Caco-2 (cell line): ENCODE measurements at regions not wholly inside any gene's neighbourhood (a gene's known extent, or its start where the extent isn't known, plus 50 kb on each side); places are given as distances from the start of the nearest gene placed in this dataset.

ENCODE experiments used
- BruUV-seq: library from RNA; stranded (reverse); fragments of 400-500 nt; replicated peaks from 2 replicates; lab custom pipeline; 2021; lab: Mats Ljungman, UMichigan
- CTCF ChIA-PET: fragments of 300-600 bp; sonication (Branson Sonifier 250); formaldehyde crosslinking; loops from one replicate; lab custom pipeline; 2022; ENCODE audit warnings: antibody characterized with exemption; lab: Charles Lee
- POLR2A ChIA-PET: fragments of 300-600 bp; sonication (Branson Sonifier 250); formaldehyde crosslinking; loops from one replicate; lab custom pipeline; 2022; ENCODE audit warnings: antibody characterized with exemption; lab: Charles Lee
- DNase-seq, 2 experiments: peaks; one replicate each; pipeline versions ENCODE4 v3.0.0 to v3.0.0-alpha.2; 2020 to 2022
- H3K27me3 ChIP-seq: replicated peaks from 2 replicates; pipeline ENCODE4 v1.6.0; 2011; ENCODE audit warnings: low read length; ENCODE audit not compliant: control insufficient read depth, insufficient read depth
- H3K36me3 ChIP-seq: 2 replicates; pipeline ENCODE4 v1.5.1; 2011; ENCODE audit warnings: low read length; ENCODE audit not compliant: control insufficient read depth, insufficient read depth
- H3K4me1 ChIP-seq: fragments of 250-450 bp; sonication (Bioruptor Pico); 2 replicates; pipeline ENCODE4 v1.5.1; 2020; ENCODE audit warnings: mild to moderate bottlenecking
- H3K4me3 ChIP-seq: 2 replicates; pipeline ENCODE4 v1.5.1; 2011; ENCODE audit warnings: low read depth, mild to moderate bottlenecking, control low read depth, low read length
- H3K9me3 ChIP-seq: fragments of 250-450 bp; sonication (Bioruptor Pico); 2 replicates; pipeline ENCODE4 v1.5.1; 2020; ENCODE audit warnings: mild to moderate bottlenecking, moderate library complexity
- H3K27ac Mint-ChIP-seq: one replicate; pipeline ENCODE4 v1.8.0; 2022; ENCODE audit warnings: mixed read lengths; ENCODE audit not compliant: unreplicated experiment
- H3K27me3 Mint-ChIP-seq: one replicate; pipeline ENCODE4 v1.8.0; 2022; ENCODE audit warnings: mixed read lengths; ENCODE audit not compliant: insufficient read depth, unreplicated experiment
- H3K36me3 Mint-ChIP-seq: one replicate; pipeline ENCODE4 v1.8.0; 2022; ENCODE audit warnings: mild to moderate bottlenecking, mixed read lengths; ENCODE audit not compliant: insufficient read depth, unreplicated experiment
- H3K4me1 Mint-ChIP-seq: one replicate; pipeline ENCODE4 v1.8.0; 2022; ENCODE audit warnings: low read depth, mixed read lengths; ENCODE audit not compliant: unreplicated experiment
- H3K4me3 Mint-ChIP-seq: one replicate; pipeline ENCODE4 v1.8.0; 2022; ENCODE audit warnings: mild to moderate bottlenecking, moderate library complexity, mixed read lengths; ENCODE audit not compliant: unreplicated experiment
- H3K9me3 Mint-ChIP-seq: one replicate; pipeline ENCODE4 v1.8.0; 2022; ENCODE audit warnings: mixed read lengths; ENCODE audit not compliant: unreplicated experiment
- intact Hi-C: fragments of 100-400 bp; cut with micrococcal nuclease; formaldehyde crosslinking; loops from one replicate; pipeline ENCODE4 v1.10.0; 2022; ENCODE audit not compliant: unreplicated experiment
- TF ChIP-seq, protein P1 (sequence below), 2 experiments: fragments of 200-600 bp in 1 of 2; IDR thresholded peaks; 1 replicate in 1 of 2; 2 replicates in 1 of 2; pipeline versions ENCODE4 v1.5.1 to v1.8.0; 2011 to 2022; ENCODE audit warnings: antibody characterized with exemption in 1 of 2, control low read depth in 1 of 2, inconsistent platforms in 1 of 2, low read depth in 1 of 2, low read length in 1 of 2, mild to moderate bottlenecking in 1 of 2, moderate library complexity in 1 of 2; ENCODE audit not compliant: insufficient read depth in 1 of 2, severe bottlenecking in 1 of 2, unreplicated experiment in 1 of 2

DNA sequence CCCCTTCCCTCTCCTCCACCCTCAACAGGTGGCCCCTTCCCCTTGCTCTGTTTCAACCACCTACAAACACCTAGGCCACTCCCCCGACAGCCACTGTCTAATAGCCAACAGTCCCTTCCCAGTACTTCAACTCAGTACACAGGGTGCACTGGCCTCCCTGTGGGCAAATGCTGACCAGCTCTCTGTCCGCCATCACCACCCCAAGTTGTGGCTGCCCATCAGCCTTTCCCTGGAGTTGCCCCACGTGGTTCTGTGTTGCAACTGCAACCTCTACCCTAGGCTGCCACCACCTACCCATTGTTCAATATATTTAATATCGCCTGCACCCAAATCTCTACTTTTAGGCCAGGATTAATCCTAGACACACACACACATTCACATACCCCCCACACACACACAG is 173.5 kb downstream of the MREG start:
- no peak for DNase-seq
- TF ChIP-seq, protein P1, sequence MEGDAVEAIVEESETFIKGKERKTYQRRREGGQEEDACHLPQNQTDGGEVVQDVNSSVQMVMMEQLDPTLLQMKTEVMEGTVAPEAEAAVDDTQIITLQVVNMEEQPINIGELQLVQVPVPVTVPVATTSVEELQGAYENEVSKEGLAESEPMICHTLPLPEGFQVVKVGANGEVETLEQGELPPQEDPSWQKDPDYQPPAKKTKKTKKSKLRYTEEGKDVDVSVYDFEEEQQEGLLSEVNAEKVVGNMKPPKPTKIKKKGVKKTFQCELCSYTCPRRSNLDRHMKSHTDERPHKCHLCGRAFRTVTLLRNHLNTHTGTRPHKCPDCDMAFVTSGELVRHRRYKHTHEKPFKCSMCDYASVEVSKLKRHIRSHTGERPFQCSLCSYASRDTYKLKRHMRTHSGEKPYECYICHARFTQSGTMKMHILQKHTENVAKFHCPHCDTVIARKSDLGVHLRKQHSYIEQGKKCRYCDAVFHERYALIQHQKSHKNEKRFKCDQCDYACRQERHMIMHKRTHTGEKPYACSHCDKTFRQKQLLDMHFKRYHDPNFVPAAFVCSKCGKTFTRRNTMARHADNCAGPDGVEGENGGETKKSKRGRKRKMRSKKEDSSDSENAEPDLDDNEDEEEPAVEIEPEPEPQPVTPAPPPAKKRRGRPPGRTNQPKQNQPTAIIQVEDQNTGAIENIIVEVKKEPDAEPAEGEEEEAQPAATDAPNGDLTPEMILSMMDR (IDR thresholded peaks at IDR 0.05; ENCODE audit: insufficient read depth in 1 of 2, low read depth in 1 of 2, low read length in 1 of 2, severe bottlenecking in 1 of 2, unreplicated experiment in 1 of 2), result no peak
- H3K4me1 Mint-ChIP-seq, result peaks cover 5% of the 10 kb centered on the region
- Histone ChIP-seq H3K36me3 (no peaks in the 10 kb centered on the region), H3K4me1 (no peaks in the 10 kb centered on the region), H3K4me3 (no peak overlapping the region), H3K9me3 (no peaks in the 10 kb centered on the region), H3K27me3 (no peaks in the 10 kb centered on the region)
- H3K36me3 Mint-ChIP-seq, result no peaks in the 10 kb centered on the region
- ChIA-PET POLR2A (no interaction called here), CTCF (no interaction called here)
- intact Hi-C loops, result no loop called here
- H3K9me3 Mint-ChIP-seq, result no peaks in the 10 kb centered on the region
- no TSS peak for BruUV-seq
- H3K27ac Mint-ChIP-seq, result peak overlapping the region; percentile 2
- no peak overlapping the region for H3K4me3 Mint-ChIP-seq
- H3K27me3 Mint-ChIP-seq, result no peaks in the 10 kb centered on the region

DNA sequence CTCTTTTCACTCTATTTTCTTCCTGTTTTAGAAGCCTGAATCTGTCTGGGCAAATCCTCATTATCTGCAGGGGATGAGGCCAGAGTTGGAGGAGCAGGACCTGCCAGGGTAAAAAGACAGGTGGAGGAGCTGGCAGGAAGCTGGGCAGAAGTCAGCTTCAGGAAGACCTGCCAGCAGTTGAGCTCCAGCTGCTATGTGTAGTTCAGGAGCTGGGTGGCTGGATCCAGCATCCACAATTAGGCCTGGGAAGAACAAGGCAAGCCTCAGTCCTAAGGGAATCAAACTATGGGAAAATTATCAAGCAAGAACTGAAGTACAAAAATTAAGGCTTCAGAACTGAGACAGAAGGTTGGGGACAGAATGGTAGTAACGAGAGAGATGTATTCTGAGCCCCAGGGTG is 174.0 kb downstream of the MREG start:
- Histone ChIP-seq H3K4me3 (no peak overlapping the region), H3K27me3 (no peaks in the 10 kb centered on the region), H3K36me3 (no peaks in the 10 kb centered on the region), H3K9me3 (no peaks in the 10 kb centered on the region), H3K4me1 (no peaks in the 10 kb centered on the region)
- BruUV-seq, result no TSS peak
- TF ChIP-seq, protein P1 (IDR thresholded peaks at IDR 0.05; ENCODE audit: insufficient read depth in 1 of 2, low read depth in 1 of 2, low read length in 1 of 2, severe bottlenecking in 1 of 2, unreplicated experiment in 1 of 2), result no peak
- Mint-ChIP-seq H3K4me3 (no peak overlapping the region), H3K4me1 (peaks cover 5% of the 10 kb centered on the region), H3K27me3 (no peaks in the 10 kb centered on the region), H3K9me3 (no peaks in the 10 kb centered on the region), H3K27ac (peak overlapping the region; percentile 2), H3K36me3 (no peaks in the 10 kb centered on the region)
- CTCF ChIA-PET, result no interaction called here
- intact Hi-C loops, result no loop called here
- no peak for DNase-seq
- POLR2A ChIA-PET, result no interaction called here

DNA sequence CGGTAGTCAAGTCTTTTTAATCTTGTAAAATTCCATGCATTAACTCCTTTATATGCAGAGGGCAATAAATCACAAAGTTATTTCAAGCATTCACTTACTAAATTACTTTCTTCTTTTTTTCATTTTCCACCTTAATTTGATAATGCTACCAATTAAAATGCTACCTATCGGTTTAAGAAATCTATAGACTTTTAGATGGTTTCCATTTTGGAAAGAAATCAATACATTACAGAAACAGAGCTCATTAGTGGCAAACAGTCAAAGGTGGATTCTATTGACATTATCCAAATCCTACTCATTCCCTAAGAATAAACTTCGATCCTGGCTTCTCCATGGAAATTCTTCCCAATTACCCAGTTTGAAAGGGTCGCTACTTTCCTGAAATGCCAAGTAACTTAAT is 176.5 kb downstream of the MREG start:
- Mint-ChIP-seq H3K27ac (no peak overlapping the region), H3K9me3 (no peaks in the 10 kb centered on the region), H3K4me3 (no peak overlapping the region), H3K4me1 (peaks cover 12% of the 10 kb centered on the region), H3K27me3 (no peaks in the 10 kb centered on the region), H3K36me3 (peaks cover 1% of the 10 kb centered on the region)
- TF ChIP-seq, protein P1 (IDR thresholded peaks at IDR 0.05; ENCODE audit: insufficient read depth in 1 of 2, low read depth in 1 of 2, low read length in 1 of 2, severe bottlenecking in 1 of 2, unreplicated experiment in 1 of 2), result no peak
- no peak overlapping the region for H3K4me3 ChIP-seq
- H3K4me1 ChIP-seq, result peaks cover 20% of the 10 kb centered on the region
- no peaks in the 10 kb centered on the region for H3K9me3 ChIP-seq
- no peaks in the 10 kb centered on the region for H3K36me3 ChIP-seq
- no peak for DNase-seq
- intact Hi-C loops, result no loop called here
- CTCF ChIA-PET, result no interaction called here
- POLR2A ChIA-PET, result no interaction called here
- H3K27me3 ChIP-seq, result no peaks in the 10 kb centered on the region
- BruUV-seq, result no TSS peak
